GM19463 (cell line): ENCODE measurements at regions not wholly inside any gene's neighbourhood (a gene's known extent, or its start where the extent isn't known, plus 50 kb on each side); places are given as distances from the start of the nearest gene placed in this dataset.

Experiments used
- ATAC-seq: cut with Tn5 transposase; IDR thresholded peaks from one replicate; pipeline ENCODE4 v1.9.1; 2021; ENCODE audit warnings: mild to moderate bottlenecking, moderate library complexity; ENCODE audit not compliant: unreplicated experiment

DNA sequence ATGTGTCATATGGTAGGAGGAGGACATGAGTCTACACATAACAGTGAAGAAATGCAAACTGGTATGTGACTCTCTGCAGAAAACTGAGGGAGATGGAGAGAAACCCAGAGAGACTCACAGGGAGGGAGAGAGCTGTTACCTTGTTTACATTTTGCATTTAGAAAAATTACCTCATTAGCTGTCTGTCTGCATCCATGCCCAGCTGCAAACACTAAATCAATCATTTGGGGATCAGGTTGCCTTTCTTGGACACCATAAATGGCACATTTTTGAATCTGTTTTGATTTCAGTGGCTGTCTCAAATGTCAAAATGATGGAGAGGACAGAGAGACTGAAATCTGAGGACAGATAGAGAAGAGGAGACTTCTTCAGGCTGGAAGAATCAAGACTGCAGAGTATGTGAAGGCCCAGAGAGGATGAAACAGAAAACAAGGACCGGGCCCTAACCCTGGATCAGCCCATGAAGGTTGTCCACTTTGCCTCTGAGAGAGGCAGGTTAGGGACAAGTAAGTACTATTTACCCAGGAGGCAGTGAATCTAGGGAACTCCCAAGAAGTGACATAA lies 92.2 kb downstream of the UNC5CL start:
- no peak for ATAC-seq

DNA sequence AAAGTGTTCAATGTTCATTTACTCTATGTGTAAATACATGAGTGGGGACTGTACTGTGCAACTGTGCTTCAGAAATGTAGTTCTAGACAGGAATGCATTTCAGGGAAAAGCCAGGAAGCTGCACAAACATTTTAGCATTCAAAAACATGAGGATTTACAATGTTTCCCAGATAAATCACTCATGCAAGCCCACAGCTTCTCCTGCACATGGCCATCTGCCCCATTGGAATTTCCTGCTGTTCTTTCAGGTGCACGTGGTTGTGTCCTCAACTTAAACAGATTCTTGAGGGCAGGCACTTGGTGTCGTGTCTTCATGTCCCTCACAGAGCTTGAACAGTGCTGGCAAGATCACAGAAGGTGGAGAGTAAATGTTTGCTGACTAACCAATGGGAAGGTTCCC lies 101.5 kb downstream of the UNC5CL start:
- no peak for ATAC-seq

DNA sequence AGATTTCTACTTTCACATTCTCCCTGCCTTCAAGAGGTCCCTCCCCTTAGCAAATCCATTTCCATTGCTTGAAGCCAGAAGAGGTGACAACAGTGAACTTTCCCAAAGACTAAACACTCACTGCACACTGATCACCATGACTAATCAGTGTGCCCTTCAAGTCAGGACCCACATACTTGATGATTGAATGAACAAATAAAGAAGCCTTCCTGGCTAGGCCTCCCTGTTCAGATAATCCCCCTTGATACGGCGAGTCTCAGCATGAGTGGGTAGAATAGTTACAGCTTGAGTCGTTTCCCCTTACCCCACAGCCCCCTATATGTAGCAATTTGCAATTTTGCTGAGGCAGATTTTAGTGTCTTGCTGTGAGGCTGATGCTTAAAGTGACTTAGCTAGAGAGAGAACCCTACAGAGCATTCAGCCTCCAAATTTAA lies 102.2 kb downstream of the UNC5CL start:
- ATAC-seq = no peak

DNA sequence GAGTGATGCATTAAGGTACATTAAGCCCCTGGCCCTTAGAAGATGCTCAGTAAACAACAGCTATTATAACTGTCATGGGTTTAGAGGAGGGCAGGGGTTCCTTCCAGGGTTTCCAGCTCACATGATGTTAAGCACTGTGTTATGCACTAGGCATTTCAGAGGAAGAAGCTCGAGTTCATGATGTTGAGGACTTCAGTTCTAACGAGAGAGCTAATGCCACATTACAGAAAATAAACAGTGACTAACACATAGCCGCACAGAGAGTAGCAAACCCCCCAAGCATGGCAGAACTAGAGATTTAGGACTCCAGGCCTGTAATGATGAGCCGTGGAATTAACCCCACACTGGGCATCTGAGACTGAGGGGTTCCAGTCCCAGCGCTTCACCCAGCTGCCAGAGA lies 105.2 kb downstream of the UNC5CL start:
- ATAC-seq = no peak

DNA sequence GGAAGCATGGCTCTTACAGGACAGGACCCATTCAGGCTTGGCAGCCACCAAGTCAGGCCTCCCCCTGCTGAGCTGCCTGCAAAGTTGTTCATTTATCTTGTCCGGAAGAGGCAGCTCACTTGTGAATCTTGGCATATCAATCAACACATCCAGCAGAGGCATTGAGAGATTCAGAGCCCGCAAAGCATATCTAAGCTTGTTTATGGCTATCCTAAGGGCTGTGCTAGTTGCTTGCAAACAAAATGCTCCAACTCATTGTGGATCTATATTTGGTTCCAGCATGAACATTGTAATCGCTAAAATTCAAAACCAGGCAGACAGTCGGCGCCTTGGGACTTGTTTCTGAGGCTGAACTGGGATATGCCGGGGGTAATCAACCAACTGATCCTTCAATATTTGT lies 106.1 kb downstream of the UNC5CL start:
- ATAC-seq = no peak

DNA sequence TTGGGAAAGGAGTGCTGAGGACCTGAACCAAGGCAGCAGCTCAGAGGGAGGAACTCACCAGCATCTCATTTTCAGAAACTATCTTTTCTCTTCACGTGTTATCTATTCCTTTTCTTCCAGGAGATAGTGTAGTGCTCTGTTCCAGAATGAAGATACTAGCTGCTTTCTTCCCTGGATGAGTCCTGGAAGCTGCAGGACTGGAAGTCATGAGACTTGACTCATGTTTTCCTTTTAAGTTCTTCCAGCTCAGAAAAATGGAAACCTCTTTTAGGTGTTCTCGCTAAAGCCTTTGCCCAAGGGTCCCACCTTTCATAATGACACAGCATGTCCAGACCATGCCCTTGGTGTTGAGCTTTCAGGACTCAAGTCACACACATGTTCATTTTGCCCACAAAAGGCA lies 106.7 kb downstream of the UNC5CL start:
- no peak for ATAC-seq

DNA sequence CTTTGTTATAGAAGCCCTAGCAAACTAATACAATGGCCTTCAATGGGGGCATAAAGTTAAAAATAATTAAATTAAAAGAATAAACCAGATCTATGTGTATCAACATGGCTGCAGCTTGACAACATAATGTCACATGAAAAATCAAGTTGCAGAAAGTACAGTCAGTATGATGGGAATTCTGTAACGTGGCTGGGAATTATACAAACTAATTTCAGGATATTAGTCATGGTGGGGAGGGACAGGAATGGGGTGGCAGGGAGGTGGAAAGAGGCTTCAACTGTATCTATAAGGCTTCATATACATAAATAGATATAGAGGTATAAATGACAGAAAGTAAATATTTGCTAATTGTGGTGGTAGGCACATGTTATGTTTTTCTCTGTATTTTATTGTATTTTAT lies 107.1 kb downstream of the UNC5CL start:
- ATAC-seq = no peak

DNA sequence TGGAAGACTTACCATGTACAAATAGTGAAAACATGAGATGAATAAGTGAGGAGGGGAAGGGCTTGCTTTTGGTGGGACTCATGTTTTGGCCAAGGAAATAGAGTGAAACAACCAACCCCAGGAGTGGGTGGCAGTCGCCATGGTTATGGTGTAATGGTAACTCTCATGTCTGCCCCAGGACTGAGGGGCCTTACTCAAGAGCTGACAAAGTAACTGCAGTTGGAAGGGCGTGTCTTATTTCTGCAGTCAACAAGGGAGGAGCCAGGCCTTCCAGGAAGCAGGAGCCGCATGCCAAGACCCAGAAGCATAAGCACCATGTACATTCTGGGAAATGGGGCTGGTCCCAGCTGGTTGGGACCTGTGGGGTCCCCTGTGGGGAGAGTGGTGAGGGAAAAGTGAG lies 108.5 kb downstream of the UNC5CL start:
- no peak for ATAC-seq

DNA sequence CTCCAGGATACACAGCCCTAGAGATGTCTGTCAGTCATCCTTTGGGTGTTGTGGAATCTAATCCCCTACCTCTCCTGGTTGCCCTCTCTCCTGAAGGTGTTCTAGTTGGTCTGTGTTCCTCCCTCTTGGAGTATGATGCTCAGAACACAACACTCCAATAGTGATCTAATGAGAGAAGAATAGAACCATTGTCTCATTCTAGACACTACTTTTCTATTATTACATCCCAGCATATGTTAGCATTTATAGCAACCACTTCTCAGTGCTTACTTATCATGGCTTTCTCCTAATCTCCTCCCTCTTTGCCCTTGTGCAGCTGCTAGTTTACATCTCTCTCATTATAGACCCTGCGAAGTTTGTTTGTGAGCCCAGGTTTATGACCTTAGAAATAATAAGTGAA lies 109.0 kb downstream of the UNC5CL start:
- ATAC-seq = no peak

DNA sequence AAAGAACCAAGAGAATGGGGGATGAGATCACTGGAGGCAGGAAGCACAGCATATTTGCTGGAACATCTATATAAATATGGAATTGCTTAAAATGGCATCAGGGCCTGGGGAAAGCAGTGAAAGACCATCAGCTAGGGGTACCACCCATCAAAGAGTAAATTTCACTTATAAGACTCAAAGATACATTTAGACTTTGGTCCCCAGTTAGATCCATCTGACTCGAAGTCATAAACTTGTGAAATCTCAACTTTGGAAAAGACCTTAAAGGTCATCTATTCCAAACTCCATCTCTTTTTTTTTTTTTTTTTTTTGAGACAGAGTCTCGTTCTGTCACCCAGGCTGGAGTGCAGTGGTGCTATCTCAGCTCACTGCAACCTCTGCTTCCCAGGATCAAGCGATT lies 109.8 kb downstream of the UNC5CL start:
- ATAC-seq = no peak

DNA sequence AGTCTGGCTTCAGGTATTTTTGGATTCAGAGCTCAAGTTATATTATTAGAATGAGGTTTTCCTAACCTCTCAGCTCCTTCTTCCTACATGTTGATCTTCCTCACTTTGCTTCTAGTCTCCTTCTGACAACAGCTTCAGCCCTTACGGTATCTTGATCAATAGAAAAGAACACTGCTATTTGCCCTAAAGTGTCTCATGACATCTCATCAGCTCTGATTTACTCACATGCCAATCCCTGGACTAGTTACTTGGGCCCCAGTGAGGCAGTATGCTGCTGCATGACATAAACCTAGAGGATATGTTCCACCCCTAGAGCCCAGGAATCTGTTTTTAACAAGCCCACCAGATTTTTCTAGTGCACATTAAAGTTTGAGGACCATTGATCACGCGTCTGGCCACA lies 110.3 kb downstream of the UNC5CL start:
- ATAC-seq = no peak

DNA sequence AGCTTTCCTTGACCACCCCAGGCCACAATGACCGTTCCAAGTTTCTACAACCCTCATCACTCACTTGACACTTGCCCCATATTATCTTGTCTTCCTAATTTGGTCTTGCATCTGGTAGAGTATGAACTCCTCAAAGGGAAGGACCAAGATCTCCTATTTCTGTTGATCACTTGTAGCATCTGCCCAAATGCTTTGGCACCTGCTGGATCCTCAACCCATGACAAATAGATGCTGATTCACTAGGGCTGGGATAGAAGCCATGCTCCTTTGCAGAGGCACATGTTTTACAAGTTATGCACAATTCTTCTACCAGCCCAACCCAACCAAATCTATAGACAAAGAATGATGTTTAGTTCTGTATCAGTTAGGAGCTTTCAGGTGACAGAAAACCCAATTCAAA lies 110.7 kb downstream of the UNC5CL start:
- ATAC-seq = no peak

DNA sequence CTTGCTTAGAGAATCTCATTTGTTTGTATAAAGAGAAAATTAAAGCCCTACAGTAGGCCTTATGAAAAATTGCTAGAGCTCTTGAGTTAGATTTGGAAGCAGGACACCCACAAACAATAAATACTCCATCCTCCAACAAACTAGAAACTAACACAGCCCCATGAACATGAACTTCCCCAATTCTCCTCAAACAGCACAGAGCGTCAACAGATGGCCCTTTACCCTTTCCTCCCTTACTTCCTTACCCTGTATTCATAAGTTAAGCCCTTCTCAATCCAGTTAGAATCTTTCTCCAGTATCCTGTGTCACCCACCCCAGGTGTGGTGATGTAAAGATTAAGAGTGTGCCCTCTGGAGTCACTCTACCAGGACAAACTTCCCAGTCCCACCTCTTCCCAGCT lies 113.7 kb downstream of the UNC5CL start:
- ATAC-seq = no peak

DNA sequence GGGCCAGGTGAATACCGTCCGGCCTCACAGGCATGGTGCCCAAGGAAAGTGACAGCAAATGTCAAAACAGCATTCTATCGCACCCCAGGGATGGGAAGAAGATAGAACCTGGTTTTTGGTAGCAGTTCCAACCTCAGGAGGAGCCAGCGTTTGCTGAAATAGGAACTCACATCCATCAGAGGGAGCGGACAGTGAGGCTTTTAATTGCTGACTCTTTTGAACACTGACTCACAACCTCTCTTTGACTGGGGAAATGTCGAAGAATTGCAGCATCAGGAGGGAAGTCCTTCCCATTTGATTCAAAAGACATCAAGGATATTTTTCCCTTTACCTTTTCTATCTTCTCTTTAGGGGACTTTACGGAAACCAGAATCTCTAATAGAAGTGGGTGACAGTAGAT lies 114.2 kb downstream of the UNC5CL start:
- no peak for ATAC-seq

DNA sequence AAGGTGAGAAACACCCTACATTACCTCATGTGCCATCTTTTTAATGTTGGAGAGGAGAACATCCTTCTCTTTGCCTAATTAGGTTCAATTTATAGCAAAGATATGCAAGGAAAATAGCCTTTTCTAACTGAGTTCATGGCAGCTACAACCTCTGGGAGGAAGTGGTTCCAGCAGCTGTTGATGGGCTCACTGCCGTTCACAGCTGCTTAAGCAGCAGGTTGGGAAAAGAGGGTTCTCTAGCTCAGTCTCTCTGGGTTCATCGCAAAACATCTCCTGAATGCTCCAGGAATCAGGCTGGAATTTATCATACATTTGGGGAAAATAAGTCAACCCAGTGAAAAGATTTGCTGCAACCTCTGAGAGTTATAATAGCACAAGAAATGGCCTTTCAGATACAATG lies 115.1 kb downstream of the UNC5CL start:
- ATAC-seq = no peak

DNA sequence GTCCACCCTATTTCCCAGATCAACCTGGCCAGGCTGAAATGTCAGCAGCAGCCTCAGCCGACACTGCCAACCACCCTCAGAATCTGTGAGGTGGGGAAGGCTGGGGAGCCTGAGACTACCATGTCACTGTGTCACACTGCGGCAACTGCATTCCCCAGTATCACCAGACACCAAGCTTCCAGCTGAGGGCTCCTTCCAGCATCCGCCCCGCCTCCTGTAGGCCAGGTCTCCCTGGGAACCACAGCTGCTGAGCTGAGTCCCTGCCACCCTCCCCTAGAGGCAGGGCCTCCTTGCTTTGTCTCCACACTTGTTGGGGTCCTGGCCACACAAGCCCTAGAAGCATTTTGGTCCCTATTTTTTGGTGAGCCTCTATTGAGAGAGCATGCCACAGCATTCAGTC lies 115.7 kb downstream of the UNC5CL start:
- ATAC-seq = no peak

DNA sequence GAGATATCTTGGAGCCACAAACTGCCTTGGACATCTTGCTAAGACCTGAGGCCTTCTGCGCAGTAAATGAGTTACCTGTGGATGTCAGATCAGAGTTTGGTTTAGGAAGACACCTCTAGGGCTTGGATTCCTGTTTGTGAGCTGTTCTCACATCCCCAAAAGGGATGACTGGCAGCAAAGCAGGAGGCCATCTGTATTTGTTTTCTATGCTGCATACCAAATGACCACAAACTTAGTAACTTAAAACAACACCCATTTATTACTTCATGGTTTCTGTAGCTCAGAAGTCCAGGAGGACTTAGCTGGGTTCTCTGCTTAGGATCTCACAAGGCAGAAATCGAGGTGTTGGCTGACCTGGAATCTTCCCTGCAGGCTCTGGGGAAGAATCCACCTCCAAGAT lies 116.7 kb downstream of the UNC5CL start:
- ATAC-seq = no peak

DNA sequence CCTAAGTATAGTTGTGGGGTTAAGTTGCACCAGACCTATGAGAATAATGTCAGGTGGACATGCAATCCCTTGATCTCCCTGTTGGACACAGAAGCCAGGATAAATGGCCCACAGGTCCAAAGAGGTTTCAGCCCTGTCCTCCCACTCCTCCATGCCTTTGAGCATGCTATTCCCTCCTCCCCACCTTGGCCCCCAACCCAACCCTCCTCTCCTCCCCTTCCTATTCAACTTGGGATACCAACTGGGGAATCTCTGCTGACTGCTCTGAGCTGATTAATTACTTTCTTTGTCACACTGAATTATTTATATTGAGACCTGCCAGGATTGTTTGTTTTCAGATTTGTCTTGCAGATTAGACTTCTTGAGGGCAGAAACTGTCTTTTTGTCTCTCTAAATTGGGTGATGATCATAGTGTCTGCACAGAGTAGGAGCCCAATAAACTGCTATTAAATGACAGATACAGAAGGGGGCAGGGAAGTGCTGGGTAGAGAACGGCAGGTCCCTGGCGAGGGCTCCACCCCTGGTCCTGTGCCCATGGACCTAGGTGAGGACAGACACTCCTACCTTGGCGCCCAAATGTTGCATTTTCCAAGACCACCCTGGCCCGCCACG lies 120.9 kb downstream of the UNC5CL start:
- ATAC-seq = no peak

DNA sequence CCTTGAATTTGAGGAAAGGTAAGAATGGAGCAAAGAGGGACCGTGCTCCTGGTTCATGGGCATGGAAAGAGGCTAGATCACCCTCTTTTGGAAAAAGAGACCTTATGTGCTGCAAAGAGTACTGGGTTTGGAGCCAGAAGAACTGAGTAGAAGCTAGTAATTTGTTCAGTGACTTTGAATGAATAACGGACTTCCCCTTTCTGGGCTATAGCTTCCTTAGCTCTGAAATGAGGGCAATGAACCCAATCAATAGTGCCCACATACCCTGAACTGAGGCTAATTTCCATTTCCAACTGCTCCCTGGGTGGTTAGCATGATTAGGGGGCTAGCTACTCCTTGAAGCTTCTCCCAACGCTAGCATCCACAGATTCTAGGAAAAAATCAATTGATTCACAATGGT lies 121.4 kb downstream of the UNC5CL start:
- ATAC-seq = no peak

DNA sequence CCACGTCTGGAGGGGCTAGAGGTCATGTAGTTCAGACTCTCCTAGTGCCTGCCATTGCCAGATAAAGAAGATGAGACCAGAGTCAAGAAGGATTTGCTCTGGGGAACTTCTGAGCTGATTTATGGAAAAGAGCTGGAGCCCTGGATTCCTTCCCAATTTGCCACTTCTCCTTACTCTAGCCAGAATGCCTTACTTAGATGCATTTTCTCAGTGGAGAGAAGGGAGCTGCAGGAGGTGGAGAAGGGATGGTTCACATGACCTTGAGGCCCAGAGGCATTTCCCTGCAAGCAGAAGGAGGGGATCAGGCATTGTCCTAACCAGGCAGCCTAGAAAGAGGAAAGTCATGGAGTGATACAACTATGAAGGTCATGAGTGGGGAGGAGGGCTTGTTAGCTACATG lies 122.2 kb downstream of the UNC5CL start:
- no peak for ATAC-seq

DNA sequence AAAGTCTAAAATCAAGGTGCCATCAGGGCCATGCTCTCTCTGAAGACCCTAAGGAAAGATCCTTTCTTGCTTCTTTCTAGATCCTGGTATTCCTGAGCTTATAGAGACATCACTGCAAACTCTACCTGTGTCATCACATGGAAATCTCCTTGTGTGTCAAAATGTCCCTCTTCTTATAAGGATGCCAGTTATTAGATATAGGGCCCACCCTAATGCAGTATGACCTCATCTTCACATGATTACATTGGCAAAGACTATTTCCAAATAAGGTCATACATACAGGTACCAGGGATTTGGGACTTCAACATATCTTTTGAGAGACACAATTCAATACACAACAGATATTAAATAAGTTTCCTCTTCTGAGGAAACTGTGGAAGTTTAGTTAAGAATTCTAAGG lies 123.9 kb downstream of the UNC5CL start:
- ATAC-seq = no peak

DNA sequence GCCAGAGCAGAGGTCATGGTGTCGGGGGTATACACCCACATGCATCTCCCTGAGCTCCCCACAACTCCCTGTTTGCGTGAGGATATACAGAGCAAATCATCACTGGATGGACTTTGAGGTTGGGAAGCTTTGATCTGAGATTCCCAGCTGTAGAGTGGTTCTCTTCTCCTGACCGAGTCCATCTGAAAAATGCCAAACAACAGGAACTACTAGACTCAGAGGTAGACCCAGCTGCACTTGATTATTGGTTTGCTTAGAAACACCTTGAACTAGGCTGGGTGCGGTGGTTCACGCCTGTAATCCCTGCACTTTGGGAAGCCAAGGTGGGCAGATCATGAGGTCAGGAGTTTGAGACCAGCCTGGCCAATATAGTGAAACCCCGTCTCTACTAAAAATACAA lies 125.0 kb downstream of the UNC5CL start:
- ATAC-seq = no peak
